ENCODE measurements at regions not wholly inside any gene's neighbourhood (a gene's known extent, or its start where the extent isn't known, plus 50 kb on each side); places are given as distances from the start of the nearest gene placed in this dataset.

DNA sequence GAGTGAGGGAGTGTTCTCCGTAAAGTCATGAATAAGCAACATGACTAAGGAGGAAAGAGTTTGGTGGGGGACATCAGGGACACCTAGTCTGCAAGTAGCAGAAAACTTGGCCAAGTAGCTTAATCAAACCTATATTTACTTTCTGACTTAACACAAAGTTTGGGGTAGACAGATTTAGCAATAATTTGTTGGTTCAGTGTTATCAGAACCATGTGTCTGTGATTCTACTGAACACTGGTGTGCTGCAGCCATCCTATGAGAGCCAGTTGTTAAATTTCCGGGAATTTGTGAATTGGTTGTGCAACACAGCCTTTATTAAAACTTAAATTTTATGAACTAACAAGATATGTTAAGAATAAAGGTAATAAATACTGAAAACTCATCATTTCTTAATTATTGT lies 469.3 kb downstream of the C4orf33 start:
- TF ChIP-seq, protein P1, sequence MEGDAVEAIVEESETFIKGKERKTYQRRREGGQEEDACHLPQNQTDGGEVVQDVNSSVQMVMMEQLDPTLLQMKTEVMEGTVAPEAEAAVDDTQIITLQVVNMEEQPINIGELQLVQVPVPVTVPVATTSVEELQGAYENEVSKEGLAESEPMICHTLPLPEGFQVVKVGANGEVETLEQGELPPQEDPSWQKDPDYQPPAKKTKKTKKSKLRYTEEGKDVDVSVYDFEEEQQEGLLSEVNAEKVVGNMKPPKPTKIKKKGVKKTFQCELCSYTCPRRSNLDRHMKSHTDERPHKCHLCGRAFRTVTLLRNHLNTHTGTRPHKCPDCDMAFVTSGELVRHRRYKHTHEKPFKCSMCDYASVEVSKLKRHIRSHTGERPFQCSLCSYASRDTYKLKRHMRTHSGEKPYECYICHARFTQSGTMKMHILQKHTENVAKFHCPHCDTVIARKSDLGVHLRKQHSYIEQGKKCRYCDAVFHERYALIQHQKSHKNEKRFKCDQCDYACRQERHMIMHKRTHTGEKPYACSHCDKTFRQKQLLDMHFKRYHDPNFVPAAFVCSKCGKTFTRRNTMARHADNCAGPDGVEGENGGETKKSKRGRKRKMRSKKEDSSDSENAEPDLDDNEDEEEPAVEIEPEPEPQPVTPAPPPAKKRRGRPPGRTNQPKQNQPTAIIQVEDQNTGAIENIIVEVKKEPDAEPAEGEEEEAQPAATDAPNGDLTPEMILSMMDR (IDR thresholded peaks at IDR 0.05; ENCODE audit: extremely low read depth, low read depth, low read length) = no peak

DNA sequence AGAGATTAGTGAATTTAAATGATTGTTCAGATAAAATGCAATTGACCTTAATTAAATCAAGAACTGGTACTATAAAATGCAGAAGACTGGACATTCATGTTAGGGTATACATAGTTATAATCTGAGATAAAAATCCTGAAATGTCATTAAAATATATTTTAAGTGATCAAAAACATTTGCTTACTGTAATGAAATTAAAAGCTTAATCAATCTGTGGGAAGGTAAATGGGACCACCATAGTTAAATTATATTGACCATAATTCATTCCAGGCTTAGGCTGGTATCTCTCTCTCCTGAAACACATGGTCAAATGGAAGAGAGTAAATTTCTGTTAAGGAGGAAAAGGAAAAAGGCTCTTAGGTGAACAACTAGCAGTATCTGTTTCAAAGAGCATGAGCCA lies 474.4 kb downstream of the C4orf33 start:
- Histone ChIP-seq H3K36me3 (ENCODE audit: insufficient read depth, low read length) (no peaks in the 10 kb centered on the region), H2AFZ (ENCODE audit: low read length) (no peak overlapping the region), H3K4me1 (ENCODE audit: insufficient read depth, low read length) (no peaks in the 10 kb centered on the region), H3K79me2 (ENCODE audit: insufficient read depth, low read length) (no peaks in the 10 kb centered on the region), H3K9me3 (ENCODE audit: low read depth, low read length) (no peaks in the 10 kb centered on the region), H3K4me3 (ENCODE audit: insufficient read depth, low read length) (no peak overlapping the region), H3K27me3 (ENCODE audit: insufficient read depth, low read length) (no peaks in the 10 kb centered on the region), H4K20me1 (ENCODE audit: insufficient read depth, low read length) (no peaks in the 10 kb centered on the region), H3K27ac (ENCODE audit: low read depth, low read length) (no peak overlapping the region), H3K4me2 (ENCODE audit: insufficient read depth, low read length) (no peak overlapping the region)
- DNase-seq (ENCODE audit: insufficient read length, low spot score, missing footprints) = no peak
- TF ChIP-seq, protein P1 (IDR thresholded peaks at IDR 0.05; ENCODE audit: extremely low read depth, low read depth, low read length) = no peak

More for the DNA sequence above, 469.3 kb downstream of the C4orf33 start:
- no peak for DNase-seq (ENCODE audit: insufficient read length, low spot score, missing footprints)
- Histone ChIP-seq H3K4me1 (ENCODE audit: insufficient read depth, low read length) (no peaks in the 10 kb centered on the region), H3K4me2 (ENCODE audit: insufficient read depth, low read length) (no peak overlapping the region), H3K4me3 (ENCODE audit: insufficient read depth, low read length) (no peak overlapping the region), H3K79me2 (ENCODE audit: insufficient read depth, low read length) (no peaks in the 10 kb centered on the region), H3K27ac (ENCODE audit: low read depth, low read length) (no peak overlapping the region), H3K27me3 (ENCODE audit: insufficient read depth, low read length) (no peaks in the 10 kb centered on the region), H4K20me1 (ENCODE audit: insufficient read depth, low read length) (no peaks in the 10 kb centered on the region), H3K36me3 (ENCODE audit: insufficient read depth, low read length) (no peaks in the 10 kb centered on the region), H2AFZ (ENCODE audit: low read length) (no peak overlapping the region), H3K9me3 (ENCODE audit: low read depth, low read length) (peaks cover 2% of the 10 kb centered on the region)

DNA sequence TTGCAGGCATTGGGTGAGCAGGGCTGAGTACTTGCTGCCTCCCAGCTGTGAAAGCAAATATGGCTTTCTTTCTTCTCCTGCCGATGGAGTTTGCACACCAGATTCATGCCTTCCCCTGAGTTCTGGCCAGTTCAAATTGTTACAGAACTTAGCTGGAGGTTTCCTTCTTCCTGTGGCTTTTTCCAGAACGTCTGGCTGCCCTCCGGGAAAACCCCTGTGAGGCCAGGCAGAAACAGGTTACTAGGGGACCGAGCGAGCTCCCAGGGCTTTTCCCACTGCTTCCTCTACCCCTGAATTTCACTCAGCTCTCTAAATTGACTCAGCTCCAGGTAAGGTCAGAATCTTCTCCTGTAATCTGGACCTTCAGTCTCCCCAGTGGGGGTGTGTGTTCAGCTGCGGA lies 482.4 kb downstream of the C4orf33 start:
- Histone ChIP-seq H3K4me1 (ENCODE audit: insufficient read depth, low read length) (no peaks in the 10 kb centered on the region), H2AFZ (ENCODE audit: low read length) (no peak overlapping the region), H3K27me3 (ENCODE audit: insufficient read depth, low read length) (no peaks in the 10 kb centered on the region), H3K9me3 (ENCODE audit: low read depth, low read length) (no peaks in the 10 kb centered on the region), H3K36me3 (ENCODE audit: insufficient read depth, low read length) (no peaks in the 10 kb centered on the region), H3K27ac (ENCODE audit: low read depth, low read length) (no peak overlapping the region), H4K20me1 (ENCODE audit: insufficient read depth, low read length) (no peaks in the 10 kb centered on the region), H3K79me2 (ENCODE audit: insufficient read depth, low read length) (no peaks in the 10 kb centered on the region), H3K4me2 (ENCODE audit: insufficient read depth, low read length) (no peak overlapping the region), H3K4me3 (ENCODE audit: insufficient read depth, low read length) (no peak overlapping the region)
- no peak for DNase-seq (ENCODE audit: insufficient read length, low spot score, missing footprints)
- TF ChIP-seq, protein P1 (IDR thresholded peaks at IDR 0.05; ENCODE audit: extremely low read depth, low read depth, low read length) = no peak

DNA sequence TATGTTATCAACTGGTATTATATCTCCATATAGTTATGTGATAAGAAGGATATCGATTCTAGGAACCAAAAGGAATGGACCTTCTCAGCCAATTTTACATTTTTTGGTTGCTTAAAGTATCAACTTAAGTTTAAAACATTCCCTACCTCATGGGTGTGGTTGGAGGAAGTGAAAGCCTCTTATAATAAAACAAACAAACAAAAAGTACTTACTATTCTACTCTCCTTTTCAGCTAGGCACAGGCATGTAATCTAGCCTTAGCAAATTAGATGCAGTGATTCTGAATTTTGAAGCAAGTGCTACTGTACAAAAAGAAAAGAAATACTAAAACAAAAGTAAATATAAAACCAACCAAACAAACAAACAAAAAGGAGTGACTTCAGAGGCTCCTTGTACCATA lies 485.4 kb downstream of the C4orf33 start:
- Histone ChIP-seq H3K36me3 (ENCODE audit: insufficient read depth, low read length) (no peaks in the 10 kb centered on the region), H2AFZ (ENCODE audit: low read length) (no peak overlapping the region), H3K9me3 (ENCODE audit: low read depth, low read length) (no peaks in the 10 kb centered on the region), H3K79me2 (ENCODE audit: insufficient read depth, low read length) (no peaks in the 10 kb centered on the region), H3K27me3 (ENCODE audit: insufficient read depth, low read length) (no peaks in the 10 kb centered on the region), H3K4me1 (ENCODE audit: insufficient read depth, low read length) (no peaks in the 10 kb centered on the region), H4K20me1 (ENCODE audit: insufficient read depth, low read length) (no peaks in the 10 kb centered on the region), H3K4me3 (ENCODE audit: insufficient read depth, low read length) (no peak overlapping the region), H3K4me2 (ENCODE audit: insufficient read depth, low read length) (no peak overlapping the region), H3K27ac (ENCODE audit: low read depth, low read length) (no peak overlapping the region)
- TF ChIP-seq, protein P1 (IDR thresholded peaks at IDR 0.05; ENCODE audit: extremely low read depth, low read depth, low read length) = no peak
- no peak for DNase-seq (ENCODE audit: insufficient read length, low spot score, missing footprints)
